ENCODE measurements at regions not wholly inside any gene's neighbourhood (a gene's known extent, or its start where the extent isn't known, plus 50 kb on each side); places are given as distances from the start of the nearest gene placed in this dataset.

GRCh38 chr11:80211673-80212072 lies 770.8 kb upstream of the TENM4 start:
- Histone ChIP-seq H3K9me3 (peaks cover 0 to 3% (median 0%) of the 10 kb centered on the region in 4 donors), H3K4me1 (no peaks in the 10 kb centered on the region), H3K36me3 (no peaks in the 10 kb centered on the region), H3K27ac (no peak overlapping the region), H3K4me3 (no peak overlapping the region), H3K27me3 (no peaks in the 10 kb centered on the region)
- no peak for DNase-seq
- no peak for ATAC-seq (ENCODE audit: low FRiP score in 2 of 2)
- WGBS, 2 donors: 57 to 64% methylated on average over 3 of the region's 3 CpGs
- TF ChIP-seq CTCF (IDR thresholded peaks at IDR 0.05) (no peak), POLR2AphosphoS5 (IDR thresholded peaks at IDR 0.05) (no peak), POLR2A (IDR thresholded peaks at IDR 0.05) (no peak), EP300 (IDR thresholded peaks at IDR 0.05) (no peak)

- ATAC-seq (ENCODE audit: low FRiP score in 2 of 2) (no peak), DNase-seq (no peak)
- no peak for TF ChIP-seq POLR2A (IDR thresholded peaks at IDR 0.05)
- no peak for TF ChIP-seq EP300 (IDR thresholded peaks at IDR 0.05)
- TF ChIP-seq CTCF (IDR thresholded peaks at IDR 0.05): no peak
- TF ChIP-seq POLR2AphosphoS5 (IDR thresholded peaks at IDR 0.05): no peak
- H3K27me3 ChIP-seq: no peaks in the 10 kb centered on the region
- no peaks in the 10 kb centered on the region for H3K9me3 ChIP-seq
- H3K36me3 ChIP-seq: no peaks in the 10 kb centered on the region
- no peaks in the 10 kb centered on the region for H3K4me1 ChIP-seq
- H3K27ac ChIP-seq: no peak overlapping the region
- H3K4me3 ChIP-seq: no peak overlapping the region
Measured at GRCh38 chr11:80204021-80204420, 763.2 kb upstream of the TENM4 start.

GRCh38 chr11:80196932-80197554 lies 756.2 kb upstream of the TENM4 start:
- no peaks in the 10 kb centered on the region for H3K27me3 ChIP-seq
- H3K36me3 ChIP-seq: no peaks in the 10 kb centered on the region
- ATAC-seq (ENCODE audit: low FRiP score in 2 of 2) (no peak), DNase-seq (no peak)
- TF ChIP-seq POLR2AphosphoS5 (IDR thresholded peaks at IDR 0.05): no peak
- no peak for TF ChIP-seq CTCF (IDR thresholded peaks at IDR 0.05)
- TF ChIP-seq POLR2A (IDR thresholded peaks at IDR 0.05): no peak
- no peak for TF ChIP-seq EP300 (IDR thresholded peaks at IDR 0.05)
- H3K27ac ChIP-seq: no peak overlapping the region
- no peaks in the 10 kb centered on the region for H3K4me1 ChIP-seq
- H3K9me3 ChIP-seq: no peaks in the 10 kb centered on the region
- WGBS, 2 donors: 76% methylated on average over 4 of the region's 4 CpGs
- no peak overlapping the region for H3K4me3 ChIP-seq

GRCh38 chr11:80196041-80196440 lies 755.2 kb upstream of the TENM4 start:
- H3K36me3 ChIP-seq: no peaks in the 10 kb centered on the region
- ATAC-seq (ENCODE audit: low FRiP score in 2 of 2) (no peak), DNase-seq (no peak)
- TF ChIP-seq POLR2A (IDR thresholded peaks at IDR 0.05) (no peak), EP300 (IDR thresholded peaks at IDR 0.05) (no peak), CTCF (IDR thresholded peaks at IDR 0.05) (no peak), POLR2AphosphoS5 (IDR thresholded peaks at IDR 0.05) (no peak)
- H3K4me3 ChIP-seq: no peak overlapping the region
- H3K9me3 ChIP-seq: no peaks in the 10 kb centered on the region
- H3K4me1 ChIP-seq: no peaks in the 10 kb centered on the region
- H3K27ac ChIP-seq: no peak overlapping the region
- H3K27me3 ChIP-seq: no peaks in the 10 kb centered on the region

- no peak for DNase-seq
- no peak for ATAC-seq (ENCODE audit: low FRiP score in 2 of 2)
- H3K4me3 ChIP-seq: no peak overlapping the region
- no peak overlapping the region for H3K27ac ChIP-seq
- no peaks in the 10 kb centered on the region for H3K27me3 ChIP-seq
- 49 to 60% methylated on average over 1 of the region's 1 CpG for WGBS, 2 donors
- no peaks in the 10 kb centered on the region for H3K9me3 ChIP-seq
- TF ChIP-seq EP300 (IDR thresholded peaks at IDR 0.05) (no peak), POLR2AphosphoS5 (IDR thresholded peaks at IDR 0.05) (no peak), CTCF (IDR thresholded peaks at IDR 0.05) (no peak), POLR2A (IDR thresholded peaks at IDR 0.05) (no peak)
- no peaks in the 10 kb centered on the region for H3K4me1 ChIP-seq
- no peaks in the 10 kb centered on the region for H3K36me3 ChIP-seq
Measured at GRCh38 chr11:80194625-80195024, 753.8 kb upstream of the TENM4 start.
